Mucosa of stomach (tissue), 1 donor: ENCODE measurements at regions not wholly inside any gene's neighbourhood (a gene's known extent, or its start where the extent isn't known, plus 50 kb on each side); places are given as distances from the start of the nearest gene placed in this dataset.
"Not testable (repeated sequence)": the region's sequence is repeated elsewhere in the genome, so short reads cannot be mapped to it uniquely, and the experiment has no call there.

Experiments
- H3K27me3 ChIP-seq: one replicate; pipeline ENCODE4 v1.7.0; 2013; ENCODE audit warnings: mild to moderate bottlenecking, low read length; ENCODE audit not compliant: control insufficient read depth, insufficient read depth
- H3K36me3 ChIP-seq: one replicate; pipeline ENCODE4 v1.7.0; 2013; ENCODE audit warnings: low read length; ENCODE audit not compliant: control insufficient read depth, insufficient read depth
- H3K4me1 ChIP-seq: one replicate; pipeline ENCODE4 v1.7.0; 2013; ENCODE audit warnings: mild to moderate bottlenecking, low read length; ENCODE audit not compliant: control insufficient read depth, insufficient read depth
- H3K4me3 ChIP-seq: one replicate; pipeline ENCODE4 v1.7.0; 2013; ENCODE audit warnings: low read length
- H3K9ac ChIP-seq: one replicate; pipeline ENCODE4 v1.7.0; 2013; ENCODE audit warnings: mild to moderate bottlenecking, low read length, moderate library complexity
- H3K9me3 ChIP-seq: one replicate; pipeline ENCODE4 v1.7.0; 2013; ENCODE audit warnings: mild to moderate bottlenecking, low read length, moderate library complexity; ENCODE audit not compliant: control insufficient read depth
- donor health status: Pancreatic carcinoma.

- H3K4me3 ChIP-seq, result no peak overlapping the region
- H3K36me3 ChIP-seq, result no peaks in the 10 kb centered on the region
- H3K4me1 ChIP-seq, result no peaks in the 10 kb centered on the region
- H3K27me3 ChIP-seq, result no peaks in the 10 kb centered on the region
- H3K9me3 ChIP-seq, result no peaks in the 10 kb centered on the region
- H3K9ac ChIP-seq, result no peak overlapping the region
Measured at GRCh38 chr19:28598861-28599260, 614.1 kb downstream of the UQCRFS1 start.

GRCh38 chr19:28596561-28597071 lies 616.3 kb downstream of the UQCRFS1 start:
- Histone ChIP-seq H3K36me3 (no peaks in the 10 kb centered on the region), H3K4me3 (no peak overlapping the region), H3K27me3 (no peaks in the 10 kb centered on the region), H3K9me3 (no peaks in the 10 kb centered on the region), H3K4me1 (no peaks in the 10 kb centered on the region), H3K9ac (no peak overlapping the region)

- H3K27me3 ChIP-seq, result no peaks in the 10 kb centered on the region
- H3K36me3 ChIP-seq, result no peaks in the 10 kb centered on the region
- no peak overlapping the region for H3K4me3 ChIP-seq
- no peaks in the 10 kb centered on the region for H3K9me3 ChIP-seq
- no peak overlapping the region for H3K9ac ChIP-seq
- H3K4me1 ChIP-seq, result no peaks in the 10 kb centered on the region
Measured at GRCh38 chr19:28595722-28596480, 617.0 kb downstream of the UQCRFS1 start.

- Histone ChIP-seq H3K9ac (no peak overlapping the region), H3K27me3 (no peaks in the 10 kb centered on the region), H3K4me1 (no peaks in the 10 kb centered on the region), H3K9me3 (no peaks in the 10 kb centered on the region), H3K36me3 (no peaks in the 10 kb centered on the region), H3K4me3 (no peak overlapping the region)
Measured at GRCh38 chr19:28594737-28595136, 618.2 kb downstream of the UQCRFS1 start.

- not testable (repeated sequence) for H3K9ac ChIP-seq, H3K9me3 ChIP-seq, H3K36me3 ChIP-seq, H3K4me3 ChIP-seq, H3K4me1 ChIP-seq, H3K27me3 ChIP-seq
Measured at GRCh38 chr19:28589991-28590411, 623.0 kb downstream of the UQCRFS1 start.

GRCh38 chr19:28586474-28586873 lies 626.5 kb downstream of the UQCRFS1 start:
- Histone ChIP-seq H3K9ac (no peak overlapping the region), H3K27me3 (no peaks in the 10 kb centered on the region), H3K4me3 (no peak overlapping the region), H3K9me3 (no peaks in the 10 kb centered on the region), H3K4me1 (no peaks in the 10 kb centered on the region), H3K36me3 (no peaks in the 10 kb centered on the region)

- Histone ChIP-seq H3K4me1 (no peaks in the 10 kb centered on the region), H3K36me3 (no peaks in the 10 kb centered on the region), H3K9ac (no peak overlapping the region), H3K9me3 (no peaks in the 10 kb centered on the region), H3K27me3 (no peaks in the 10 kb centered on the region), H3K4me3 (no peak overlapping the region)
Measured at GRCh38 chr19:28585796-28586195, 627.2 kb downstream of the UQCRFS1 start.

- H3K4me3 ChIP-seq, result no peak overlapping the region
- no peaks in the 10 kb centered on the region for H3K27me3 ChIP-seq
- no peaks in the 10 kb centered on the region for H3K4me1 ChIP-seq
- no peaks in the 10 kb centered on the region for H3K36me3 ChIP-seq
- no peak overlapping the region for H3K9ac ChIP-seq
- H3K9me3 ChIP-seq, result no peaks in the 10 kb centered on the region
Measured at GRCh38 chr19:28583713-28584112, 629.2 kb downstream of the UQCRFS1 start.

GRCh38 chr19:28583242-28583641 lies 629.7 kb downstream of the UQCRFS1 start:
- no peaks in the 10 kb centered on the region for H3K27me3 ChIP-seq
- H3K36me3 ChIP-seq, result no peaks in the 10 kb centered on the region
- no peak overlapping the region for H3K4me3 ChIP-seq
- H3K9ac ChIP-seq, result no peak overlapping the region
- H3K4me1 ChIP-seq, result no peaks in the 10 kb centered on the region
- no peaks in the 10 kb centered on the region for H3K9me3 ChIP-seq

- no peak overlapping the region for H3K9ac ChIP-seq
- no peaks in the 10 kb centered on the region for H3K27me3 ChIP-seq
- no peak overlapping the region for H3K4me3 ChIP-seq
- no peaks in the 10 kb centered on the region for H3K9me3 ChIP-seq
- H3K4me1 ChIP-seq, result no peaks in the 10 kb centered on the region
- H3K36me3 ChIP-seq, result no peaks in the 10 kb centered on the region
Measured at GRCh38 chr19:28582796-28583195, 630.2 kb downstream of the UQCRFS1 start.

- Histone ChIP-seq H3K4me3 (no peak overlapping the region), H3K9ac (no peak overlapping the region), H3K27me3 (no peaks in the 10 kb centered on the region), H3K36me3 (no peaks in the 10 kb centered on the region), H3K4me1 (no peaks in the 10 kb centered on the region), H3K9me3 (no peaks in the 10 kb centered on the region)
Measured at GRCh38 chr19:28582344-28582743, 630.6 kb downstream of the UQCRFS1 start.

GRCh38 chr19:28581468-28581770 lies 631.5 kb downstream of the UQCRFS1 start:
- no peaks in the 10 kb centered on the region for H3K4me1 ChIP-seq
- H3K9ac ChIP-seq, result no peak overlapping the region
- H3K9me3 ChIP-seq, result no peaks in the 10 kb centered on the region
- H3K27me3 ChIP-seq, result no peaks in the 10 kb centered on the region
- H3K4me3 ChIP-seq, result no peak overlapping the region
- H3K36me3 ChIP-seq, result no peaks in the 10 kb centered on the region
